ENCODE measurements at regions not wholly inside any gene's neighbourhood (a gene's known extent, or its start where the extent isn't known, plus 50 kb on each side); places are given as distances from the start of the nearest gene placed in this dataset.

DNA sequence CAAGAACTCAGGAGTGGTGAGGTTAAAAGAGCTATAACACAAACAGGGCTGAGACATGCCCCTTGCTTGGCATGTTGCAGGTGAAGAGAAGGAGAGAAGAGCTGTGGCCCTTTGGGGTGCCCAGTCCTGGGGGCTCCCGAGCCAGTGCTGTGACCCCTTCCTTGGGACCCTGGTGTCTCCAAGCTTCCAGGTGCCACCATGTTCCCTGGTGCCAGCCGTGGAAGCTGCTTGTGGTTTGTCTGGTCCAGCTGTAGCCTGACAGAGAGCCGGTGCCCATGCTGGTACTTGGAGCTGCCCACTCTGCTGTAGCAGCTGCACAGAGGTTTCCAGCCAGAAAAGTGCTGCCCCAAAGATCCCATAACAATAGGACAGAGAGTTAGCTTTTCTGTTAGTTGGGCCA, 159.2 kb upstream of the SLC38A2 start:
- H3K27me3 Mint-ChIP-seq (ENCODE audit: low read depth), result no peaks in the 10 kb centered on the region
- TF ChIP-seq, protein P1, sequence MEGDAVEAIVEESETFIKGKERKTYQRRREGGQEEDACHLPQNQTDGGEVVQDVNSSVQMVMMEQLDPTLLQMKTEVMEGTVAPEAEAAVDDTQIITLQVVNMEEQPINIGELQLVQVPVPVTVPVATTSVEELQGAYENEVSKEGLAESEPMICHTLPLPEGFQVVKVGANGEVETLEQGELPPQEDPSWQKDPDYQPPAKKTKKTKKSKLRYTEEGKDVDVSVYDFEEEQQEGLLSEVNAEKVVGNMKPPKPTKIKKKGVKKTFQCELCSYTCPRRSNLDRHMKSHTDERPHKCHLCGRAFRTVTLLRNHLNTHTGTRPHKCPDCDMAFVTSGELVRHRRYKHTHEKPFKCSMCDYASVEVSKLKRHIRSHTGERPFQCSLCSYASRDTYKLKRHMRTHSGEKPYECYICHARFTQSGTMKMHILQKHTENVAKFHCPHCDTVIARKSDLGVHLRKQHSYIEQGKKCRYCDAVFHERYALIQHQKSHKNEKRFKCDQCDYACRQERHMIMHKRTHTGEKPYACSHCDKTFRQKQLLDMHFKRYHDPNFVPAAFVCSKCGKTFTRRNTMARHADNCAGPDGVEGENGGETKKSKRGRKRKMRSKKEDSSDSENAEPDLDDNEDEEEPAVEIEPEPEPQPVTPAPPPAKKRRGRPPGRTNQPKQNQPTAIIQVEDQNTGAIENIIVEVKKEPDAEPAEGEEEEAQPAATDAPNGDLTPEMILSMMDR (IDR thresholded peaks at IDR 0.05), result no peak
- H3K36me3 Mint-ChIP-seq (ENCODE audit: low read depth), result peaks cover 4% of the 10 kb centered on the region
- peaks cover 10% of the 10 kb centered on the region for H3K4me1 Mint-ChIP-seq (ENCODE audit: low read depth)
- H3K9me3 Mint-ChIP-seq (ENCODE audit: low read depth), result peaks cover 7% of the 10 kb centered on the region
- DNase-seq (ENCODE audit: low spot score), result no peak
- no peak overlapping the region for H3K4me3 Mint-ChIP-seq (ENCODE audit: unreplicated experiment)
- no peak overlapping the region for H3K27ac Mint-ChIP-seq (ENCODE audit: unreplicated experiment)

DNA sequence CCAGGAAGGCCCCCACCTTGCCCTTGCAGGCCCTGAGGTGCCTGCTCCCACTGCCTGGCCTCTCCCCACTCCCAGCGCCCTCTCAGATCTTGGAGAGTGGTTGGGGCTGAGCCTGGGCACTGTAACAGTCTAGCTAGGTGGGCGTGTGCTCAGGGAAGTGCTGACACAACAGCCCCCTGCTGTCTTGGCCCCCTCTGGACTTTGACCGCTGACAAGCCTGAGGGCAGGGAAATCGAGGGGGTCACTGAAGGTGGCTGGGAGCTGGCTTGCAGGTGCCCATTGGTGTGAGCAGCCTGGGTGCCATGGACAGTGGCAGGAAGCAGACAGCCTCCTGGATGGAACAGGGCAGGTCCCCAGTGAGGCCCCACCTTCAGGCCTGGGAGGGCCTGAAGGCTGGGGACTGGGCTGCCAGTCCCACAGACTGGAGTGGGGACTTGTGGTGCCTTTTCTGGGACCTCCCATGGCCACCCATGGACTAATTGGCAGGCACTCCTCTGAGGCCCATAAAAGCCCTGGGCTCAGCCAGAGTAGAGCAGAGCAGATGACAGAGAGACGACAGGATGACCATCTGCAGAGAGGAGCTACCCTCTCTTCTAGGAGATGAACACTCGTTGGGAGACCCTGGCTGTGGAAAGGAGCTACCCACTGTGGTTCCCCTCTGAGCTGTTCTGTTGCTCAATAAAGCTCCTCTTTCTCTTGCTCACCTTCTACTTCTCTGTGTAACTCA, 158.6 kb upstream of the SLC38A2 start:
- Mint-ChIP-seq H3K36me3 (ENCODE audit: low read depth) (peaks cover 4% of the 10 kb centered on the region), H3K9me3 (ENCODE audit: low read depth) (peaks cover 7% of the 10 kb centered on the region), H3K27ac (ENCODE audit: unreplicated experiment) (no peak overlapping the region), H3K27me3 (ENCODE audit: low read depth) (no peaks in the 10 kb centered on the region), H3K4me3 (ENCODE audit: unreplicated experiment) (no peak overlapping the region), H3K4me1 (ENCODE audit: low read depth) (peaks cover 10% of the 10 kb centered on the region)
- TF ChIP-seq, protein P1 (IDR thresholded peaks at IDR 0.05), result no peak
- no peak for DNase-seq (ENCODE audit: low spot score)

DNA sequence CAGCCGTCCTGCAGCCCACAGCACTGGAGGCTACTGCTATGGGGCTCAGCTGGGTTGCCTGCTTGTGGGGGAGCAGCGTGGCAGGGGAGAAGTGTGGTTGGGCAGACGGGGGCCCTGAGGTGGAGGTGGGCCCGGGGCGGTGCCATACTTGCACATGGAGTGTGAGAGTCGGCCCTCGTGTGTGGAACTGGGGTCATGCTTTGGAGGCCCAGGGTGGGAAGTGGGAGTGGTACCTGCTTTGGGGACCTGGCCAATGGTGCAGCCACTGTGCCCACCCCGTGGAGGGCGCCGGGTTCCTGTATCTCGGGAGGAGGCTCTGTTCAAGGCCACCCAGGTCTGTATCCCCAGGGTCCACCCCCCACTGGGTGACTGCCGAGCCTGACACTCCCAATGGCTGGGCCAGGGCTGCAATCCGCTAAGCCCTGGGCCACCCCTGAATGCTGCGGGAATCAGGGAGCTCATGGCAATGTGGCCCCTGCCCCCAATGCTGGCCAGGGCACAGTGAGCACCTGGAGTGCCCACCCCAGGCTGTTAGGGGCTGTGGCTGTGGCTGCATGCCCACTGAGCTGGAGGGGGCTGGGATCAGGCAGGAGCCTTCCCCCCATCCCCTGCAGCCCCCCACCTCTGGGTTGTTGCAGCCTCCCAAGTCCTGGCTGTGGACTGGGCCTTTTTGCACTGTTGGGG, 157.9 kb upstream of the SLC38A2 start:
- Mint-ChIP-seq H3K27me3 (ENCODE audit: low read depth) (no peaks in the 10 kb centered on the region), H3K4me3 (ENCODE audit: unreplicated experiment) (no peak overlapping the region)

DNA sequence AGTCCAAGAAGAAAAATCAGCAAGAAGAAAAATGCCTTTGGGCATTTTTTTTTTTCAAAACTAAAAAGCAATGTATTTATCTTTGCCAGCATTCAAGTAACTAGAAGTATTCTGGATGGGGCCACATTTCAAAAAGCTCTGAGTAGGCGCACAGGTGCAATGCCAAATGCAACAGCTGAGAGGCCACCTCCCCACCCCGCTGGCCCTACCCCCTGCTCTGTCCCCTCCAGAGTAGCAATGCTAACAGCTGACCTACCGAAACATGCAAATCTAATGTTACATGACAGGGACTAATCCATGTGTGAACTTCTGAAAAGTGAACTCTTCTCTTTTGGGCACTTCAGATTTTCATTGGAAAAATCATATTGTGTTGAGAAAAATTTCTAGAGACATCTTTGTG, 153.7 kb upstream of the SLC38A2 start:
- peaks cover 4% of the 10 kb centered on the region for H3K36me3 Mint-ChIP-seq (ENCODE audit: low read depth)
- H3K27me3 Mint-ChIP-seq (ENCODE audit: low read depth), result no peaks in the 10 kb centered on the region
- no peak for DNase-seq (ENCODE audit: low spot score)
- TF ChIP-seq, protein P1 (IDR thresholded peaks at IDR 0.05), result no peak
- no peak overlapping the region for H3K27ac Mint-ChIP-seq (ENCODE audit: unreplicated experiment)
- peaks cover 36% of the 10 kb centered on the region for H3K4me1 Mint-ChIP-seq (ENCODE audit: low read depth)
- peaks cover 7% of the 10 kb centered on the region for H3K9me3 Mint-ChIP-seq (ENCODE audit: low read depth)
- H3K4me3 Mint-ChIP-seq (ENCODE audit: unreplicated experiment), result no peak overlapping the region

More for the DNA sequence above, 157.9 kb upstream of the SLC38A2 start:
- H3K27ac Mint-ChIP-seq (ENCODE audit: unreplicated experiment), result no peak overlapping the region
- peaks cover 15% of the 10 kb centered on the region for H3K4me1 Mint-ChIP-seq (ENCODE audit: low read depth)
- peak; percentile 85 for DNase-seq (ENCODE audit: low spot score)
- peaks cover 4% of the 10 kb centered on the region for H3K36me3 Mint-ChIP-seq (ENCODE audit: low read depth)
- peaks cover 7% of the 10 kb centered on the region for H3K9me3 Mint-ChIP-seq (ENCODE audit: low read depth)
- TF ChIP-seq, protein P1 (IDR thresholded peaks at IDR 0.05), result no peak

DNA sequence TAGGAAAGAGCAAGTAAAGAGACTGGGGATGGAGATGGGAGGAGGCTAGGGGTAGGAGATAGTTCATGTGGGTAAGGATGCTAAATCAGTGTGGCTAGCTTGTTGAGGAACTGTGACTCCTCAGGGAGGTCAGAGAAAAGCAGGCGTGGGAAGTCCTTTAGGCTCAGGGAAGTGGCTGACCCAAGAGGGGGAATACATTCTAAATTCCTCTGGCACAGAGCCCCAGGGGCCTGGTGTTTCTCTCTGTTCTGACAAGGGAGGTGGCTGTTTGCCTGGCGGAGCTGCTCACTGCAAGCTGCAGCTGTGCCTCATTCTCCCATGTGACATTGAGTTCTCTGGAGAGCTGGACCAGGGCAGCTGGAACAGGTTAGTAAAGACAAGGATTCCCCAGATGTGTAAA, 152.2 kb upstream of the SLC38A2 start:
- Mint-ChIP-seq H3K27ac (ENCODE audit: unreplicated experiment) (peak overlapping the region; percentile 75), H3K4me1 (ENCODE audit: low read depth) (peaks cover 36% of the 10 kb centered on the region)

More for the DNA sequence above, 152.2 kb upstream of the SLC38A2 start:
- peaks cover 7% of the 10 kb centered on the region for H3K9me3 Mint-ChIP-seq (ENCODE audit: low read depth)
- no peak overlapping the region for H3K4me3 Mint-ChIP-seq (ENCODE audit: unreplicated experiment)
- peaks cover 4% of the 10 kb centered on the region for H3K36me3 Mint-ChIP-seq (ENCODE audit: low read depth)
- no peak for DNase-seq (ENCODE audit: low spot score)
- H3K27me3 Mint-ChIP-seq (ENCODE audit: low read depth), result no peaks in the 10 kb centered on the region
- TF ChIP-seq, protein P1 (IDR thresholded peaks at IDR 0.05), result no peak

All from chondrocyte (in vitro differentiated cells).